MV-4-11 (cell line): ENCODE measurements at regions not wholly inside any gene's neighbourhood (a gene's known extent, or its start where the extent isn't known, plus 50 kb on each side); places are given as distances from the start of the nearest gene placed in this dataset.
"Not testable (repeated sequence)": the region's sequence is repeated elsewhere in the genome, so short reads cannot be mapped to it uniquely, and the experiment has no call there.

ENCODE experiments used
- DNase-seq: peaks from one replicate; lab custom pipeline; 2025; lab: John Stamatoyannopoulos, UW

DNA sequence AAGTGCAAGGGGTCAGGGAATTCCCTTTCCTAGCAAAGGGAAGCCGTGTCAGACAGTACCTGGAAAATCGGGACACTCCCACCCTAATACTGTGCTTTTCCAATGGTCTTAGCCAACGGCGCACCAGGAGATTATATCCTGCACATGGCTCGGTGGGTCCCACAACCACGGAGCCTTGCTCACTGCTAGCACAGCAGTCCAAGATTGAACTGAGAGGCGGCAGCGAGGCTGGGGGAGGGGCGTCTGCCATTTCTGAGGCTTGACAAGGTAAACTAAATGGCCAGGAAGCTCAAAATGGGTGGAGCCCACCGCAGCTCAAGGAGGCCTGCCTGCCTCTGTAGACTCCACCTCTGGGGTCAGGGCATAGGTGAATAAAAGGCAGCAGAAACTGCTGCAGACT lies 76.5 kb upstream of the LINC00632 start:
- not testable (repeated sequence) for DNase-seq

DNA sequence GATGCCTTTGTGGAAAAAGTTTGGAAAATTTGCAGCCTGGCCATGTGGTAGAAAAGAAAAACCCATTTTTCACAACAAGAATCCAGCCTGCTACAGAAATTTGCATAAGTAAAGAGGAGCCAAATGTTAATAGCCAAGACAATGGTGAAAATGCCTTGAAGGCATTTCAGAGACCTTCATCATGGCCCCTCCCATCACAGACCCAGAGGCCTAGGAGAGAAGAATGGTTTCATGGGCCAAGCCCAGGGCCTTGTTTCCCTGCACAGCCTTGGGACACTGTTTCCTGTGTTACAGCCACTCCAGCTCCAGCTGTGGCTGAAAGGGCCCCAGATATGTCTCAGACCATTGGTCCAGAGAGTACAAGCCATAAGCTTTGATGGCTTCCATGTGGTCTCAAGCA lies 101.4 kb upstream of the LINC00632 start:
- DNase-seq: no peak

DNA sequence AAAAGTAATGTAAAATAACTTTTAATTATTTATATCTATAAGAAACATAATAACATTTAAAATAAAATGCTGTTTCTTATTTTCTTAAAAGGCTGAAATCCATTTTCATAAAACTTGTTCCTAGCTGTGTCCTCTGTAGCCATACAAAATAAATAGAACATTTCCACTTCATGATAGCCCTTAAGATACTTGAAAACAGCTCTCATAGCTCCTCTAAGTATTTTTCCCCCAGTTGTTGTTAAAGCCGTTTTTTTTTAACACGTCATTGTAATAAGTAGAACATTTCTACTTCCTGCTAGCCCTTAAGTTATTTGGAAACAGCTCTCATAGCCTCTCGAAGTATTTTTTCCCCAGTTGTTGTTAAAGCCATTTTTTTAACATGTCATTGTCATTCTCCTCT lies 97.3 kb upstream of the SOX3 start:
- DNase-seq: no peak

- no peak for DNase-seq
These were observed 95.0 kb upstream of the SOX3 start for GRCh38 chrX:140599851-140600250.

DNA sequence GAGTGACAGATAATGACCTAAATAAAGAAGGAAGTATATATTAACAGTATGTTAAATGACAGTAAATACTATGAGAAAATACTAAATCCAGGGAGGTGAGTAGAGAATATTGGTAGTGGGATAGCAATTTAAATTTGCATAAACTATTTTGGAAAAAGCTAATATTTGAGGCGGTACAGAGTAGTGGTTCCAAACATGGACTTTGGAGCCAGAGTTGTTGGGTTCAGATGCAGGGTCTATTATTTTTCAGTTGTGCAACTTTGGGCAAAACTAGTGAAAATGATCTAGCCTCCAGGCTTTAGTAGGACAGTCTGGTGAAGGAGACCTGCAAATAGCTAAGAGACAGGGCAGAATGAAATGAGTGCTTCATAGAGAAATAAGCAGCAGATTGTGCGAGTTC lies 84.8 kb upstream of the SOX3 start:
- DNase-seq: no peak

GRCh38 chrX:140586951-140587350 lies 82.1 kb upstream of the SOX3 start:
- no peak for DNase-seq

DNA sequence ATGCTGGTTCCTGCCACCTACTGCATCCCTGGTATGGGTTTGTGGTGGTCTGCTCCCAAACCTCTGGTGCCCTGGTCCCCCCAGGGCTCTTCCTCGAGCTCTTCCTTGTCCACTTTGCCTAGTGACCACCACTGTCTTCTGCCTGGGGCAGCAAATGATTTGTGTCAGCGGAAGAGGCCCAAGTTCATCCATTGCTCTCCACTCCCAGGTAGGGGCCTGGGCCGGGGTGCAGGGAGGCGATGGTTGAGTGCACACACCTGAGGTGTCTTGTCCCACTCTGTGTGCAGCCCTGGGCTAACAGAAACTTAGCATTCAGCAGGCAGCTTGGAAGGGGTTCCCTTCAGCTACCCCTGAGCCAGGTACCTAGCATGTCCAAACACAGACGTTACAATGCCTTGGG lies 75.6 kb upstream of the SOX3 start:
- no peak for DNase-seq

DNA sequence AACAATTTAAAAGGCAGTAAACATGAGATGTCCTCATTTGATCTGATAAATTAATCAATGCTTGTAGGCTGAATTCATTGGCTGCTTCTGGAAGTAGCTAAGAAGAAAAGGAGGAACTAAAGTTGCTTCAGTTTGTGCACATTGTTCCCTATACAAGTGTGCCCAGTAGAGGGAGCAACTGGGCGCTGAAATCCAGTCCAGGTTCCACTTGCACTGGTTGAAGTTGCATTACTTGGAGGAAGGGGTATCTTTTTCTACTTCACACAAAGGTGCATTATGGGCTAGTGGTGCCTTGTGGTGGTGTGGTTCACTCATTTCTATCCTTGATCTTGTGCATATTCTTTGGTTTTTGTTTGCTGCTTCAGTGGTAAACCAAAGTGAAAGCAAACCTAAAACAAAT lies 67.9 kb upstream of the SOX3 start:
- peak; percentile 22 for DNase-seq

GRCh38 chrX:140563893-140564292 lies 59.0 kb upstream of the SOX3 start:
- no peak for DNase-seq
